ENCODE measurements at regions not wholly inside any gene's neighbourhood (a gene's known extent, or its start where the extent isn't known, plus 50 kb on each side); places are given as distances from the start of the nearest gene placed in this dataset.

DNA sequence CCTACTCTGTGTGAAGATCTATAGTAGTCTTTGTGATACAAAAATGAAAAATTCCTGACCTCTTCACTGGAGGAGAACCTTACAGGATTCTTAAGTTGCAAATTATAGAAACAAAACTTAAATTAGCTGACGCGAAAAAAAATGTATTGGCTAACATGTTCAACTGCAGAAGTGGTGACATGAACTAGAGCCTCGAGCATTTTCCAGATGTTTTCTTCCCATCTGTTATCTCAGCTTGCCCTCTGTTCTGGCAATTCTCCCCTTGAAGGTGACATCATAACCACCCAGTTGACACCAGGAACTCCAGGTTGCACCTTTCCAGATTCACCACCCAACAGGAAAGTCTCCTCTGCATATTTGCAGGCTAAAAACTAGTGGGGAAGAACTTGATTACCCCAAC, 222.4 kb downstream of the KDR start:
- H3K4me1 Mint-ChIP-seq, result no peaks in the 10 kb centered on the region
- no peaks in the 10 kb centered on the region for H3K27me3 Mint-ChIP-seq (ENCODE audit: low read depth in 3 of 3)
- Histone ChIP-seq H3K9me3 (replicated peaks in 1 of 2; ENCODE audit: control insufficient read depth in 1 of 2, insufficient read depth in 1 of 2, low read length in 2 of 2) (no peaks in the 10 kb centered on the region), H4K20me1 (ENCODE audit: insufficient read depth, low read length) (no peaks in the 10 kb centered on the region), H3K27me3 (ENCODE audit: control insufficient read depth in 2 of 2, insufficient read depth in 2 of 2, low read length in 2 of 2) (no peaks in the 10 kb centered on the region), H3K9ac (ENCODE audit: insufficient read depth, low read length, poor library complexity, severe bottlenecking) (no peak overlapping the region), H3K36me3 (replicated peaks in 1 of 2; ENCODE audit: control insufficient read depth in 1 of 2, insufficient read depth in 2 of 2, low read length in 2 of 2) (no peaks in the 10 kb centered on the region), H3K27ac (ENCODE audit: low read depth in 1 of 2, low read length in 2 of 2) (no peak overlapping the region), H3K4me1 (ENCODE audit: control insufficient read depth in 1 of 2, insufficient read depth in 2 of 2, low read length in 2 of 2) (no peaks in the 10 kb centered on the region), H2AFZ (ENCODE audit: insufficient read depth, low read depth, low read length, poor library complexity, severe bottlenecking) (no peak overlapping the region), H3K4me2 (replicated peaks; ENCODE audit: extremely low read depth, low read length, poor library complexity, severe bottlenecking) (no peak overlapping the region), H3K79me2 (ENCODE audit: insufficient read depth, low read length) (no peaks in the 10 kb centered on the region), H3K4me3 (replicated peaks in 1 of 3; ENCODE audit: low read depth in 2 of 3, low read length in 3 of 3) (no peak overlapping the region)
- H3K36me3 Mint-ChIP-seq, result no peaks in the 10 kb centered on the region
- H3K27ac Mint-ChIP-seq, result no peak overlapping the region
- WGBS (ENCODE audit: insufficient coverage), result 80% methylated on average over 2 of the region's 3 CpGs
- H3K4me3 Mint-ChIP-seq, result no peak overlapping the region
- no peak for DNase-seq
- TF ChIP-seq, protein P1, sequence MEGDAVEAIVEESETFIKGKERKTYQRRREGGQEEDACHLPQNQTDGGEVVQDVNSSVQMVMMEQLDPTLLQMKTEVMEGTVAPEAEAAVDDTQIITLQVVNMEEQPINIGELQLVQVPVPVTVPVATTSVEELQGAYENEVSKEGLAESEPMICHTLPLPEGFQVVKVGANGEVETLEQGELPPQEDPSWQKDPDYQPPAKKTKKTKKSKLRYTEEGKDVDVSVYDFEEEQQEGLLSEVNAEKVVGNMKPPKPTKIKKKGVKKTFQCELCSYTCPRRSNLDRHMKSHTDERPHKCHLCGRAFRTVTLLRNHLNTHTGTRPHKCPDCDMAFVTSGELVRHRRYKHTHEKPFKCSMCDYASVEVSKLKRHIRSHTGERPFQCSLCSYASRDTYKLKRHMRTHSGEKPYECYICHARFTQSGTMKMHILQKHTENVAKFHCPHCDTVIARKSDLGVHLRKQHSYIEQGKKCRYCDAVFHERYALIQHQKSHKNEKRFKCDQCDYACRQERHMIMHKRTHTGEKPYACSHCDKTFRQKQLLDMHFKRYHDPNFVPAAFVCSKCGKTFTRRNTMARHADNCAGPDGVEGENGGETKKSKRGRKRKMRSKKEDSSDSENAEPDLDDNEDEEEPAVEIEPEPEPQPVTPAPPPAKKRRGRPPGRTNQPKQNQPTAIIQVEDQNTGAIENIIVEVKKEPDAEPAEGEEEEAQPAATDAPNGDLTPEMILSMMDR (IDR thresholded peaks at IDR 0.05), result no peak
- H3K9me3 Mint-ChIP-seq, result peaks cover 2 to 17% (median 4%) of the 10 kb centered on the region in 7 donors
- intact Hi-C loops (cut with micrococcal nuclease), result no loop called here

DNA sequence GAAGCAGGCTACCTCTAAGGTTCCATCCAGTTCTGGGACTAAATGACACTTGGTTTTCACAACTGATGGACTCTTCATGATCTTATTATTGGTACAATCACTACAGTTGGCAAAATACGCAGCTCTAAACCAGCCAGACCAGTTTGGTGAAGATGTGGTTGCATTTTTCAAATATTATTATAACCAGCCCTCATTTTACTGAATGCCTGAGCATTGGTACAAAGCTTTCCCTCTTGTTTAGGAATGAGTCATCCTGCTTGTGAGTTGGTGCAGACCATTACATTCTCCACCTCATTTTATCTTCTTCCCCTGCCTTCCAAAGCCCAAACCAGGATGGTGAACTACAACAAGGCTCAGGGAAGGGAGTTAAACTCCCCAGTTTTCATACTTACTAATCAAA, 223.1 kb downstream of the KDR start:
- no peak for DNase-seq
- Histone ChIP-seq H3K79me2 (ENCODE audit: insufficient read depth, low read length) (no peaks in the 10 kb centered on the region), H4K20me1 (ENCODE audit: insufficient read depth, low read length) (no peaks in the 10 kb centered on the region), H3K4me2 (replicated peaks; ENCODE audit: extremely low read depth, low read length, poor library complexity, severe bottlenecking) (no peak overlapping the region), H3K4me1 (ENCODE audit: control insufficient read depth in 1 of 2, insufficient read depth in 2 of 2, low read length in 2 of 2) (no peaks in the 10 kb centered on the region), H3K27ac (ENCODE audit: low read depth in 1 of 2, low read length in 2 of 2) (no peak overlapping the region), H3K36me3 (replicated peaks in 1 of 2; ENCODE audit: control insufficient read depth in 1 of 2, insufficient read depth in 2 of 2, low read length in 2 of 2) (no peaks in the 10 kb centered on the region), H2AFZ (ENCODE audit: insufficient read depth, low read depth, low read length, poor library complexity, severe bottlenecking) (no peak overlapping the region), H3K27me3 (ENCODE audit: control insufficient read depth in 2 of 2, insufficient read depth in 2 of 2, low read length in 2 of 2) (no peaks in the 10 kb centered on the region), H3K9ac (ENCODE audit: insufficient read depth, low read length, poor library complexity, severe bottlenecking) (no peak overlapping the region), H3K9me3 (replicated peaks in 1 of 2; ENCODE audit: control insufficient read depth in 1 of 2, insufficient read depth in 1 of 2, low read length in 2 of 2) (no peaks in the 10 kb centered on the region), H3K4me3 (replicated peaks in 1 of 3; ENCODE audit: low read depth in 2 of 3, low read length in 3 of 3) (no peak overlapping the region)
- no CpG with 5 or more reads among the region's 1 CpG for WGBS (ENCODE audit: insufficient coverage)
- Mint-ChIP-seq H3K27ac (no peak overlapping the region), H3K4me3 (no peak overlapping the region), H3K27me3 (ENCODE audit: low read depth in 3 of 3) (no peaks in the 10 kb centered on the region), H3K4me1 (no peaks in the 10 kb centered on the region), H3K36me3 (no peaks in the 10 kb centered on the region), H3K9me3 (peaks cover 2 to 17% (median 4%) of the 10 kb centered on the region in 7 donors)
- intact Hi-C loops (cut with micrococcal nuclease), result no loop called here
- TF ChIP-seq, protein P1 (IDR thresholded peaks at IDR 0.05), result no peak

Data from CD14-positive monocyte (primary cell).